ENCODE measurements at regions not wholly inside any gene's neighbourhood (a gene's known extent, or its start where the extent isn't known, plus 50 kb on each side); places are given as distances from the start of the nearest gene placed in this dataset.

DNA sequence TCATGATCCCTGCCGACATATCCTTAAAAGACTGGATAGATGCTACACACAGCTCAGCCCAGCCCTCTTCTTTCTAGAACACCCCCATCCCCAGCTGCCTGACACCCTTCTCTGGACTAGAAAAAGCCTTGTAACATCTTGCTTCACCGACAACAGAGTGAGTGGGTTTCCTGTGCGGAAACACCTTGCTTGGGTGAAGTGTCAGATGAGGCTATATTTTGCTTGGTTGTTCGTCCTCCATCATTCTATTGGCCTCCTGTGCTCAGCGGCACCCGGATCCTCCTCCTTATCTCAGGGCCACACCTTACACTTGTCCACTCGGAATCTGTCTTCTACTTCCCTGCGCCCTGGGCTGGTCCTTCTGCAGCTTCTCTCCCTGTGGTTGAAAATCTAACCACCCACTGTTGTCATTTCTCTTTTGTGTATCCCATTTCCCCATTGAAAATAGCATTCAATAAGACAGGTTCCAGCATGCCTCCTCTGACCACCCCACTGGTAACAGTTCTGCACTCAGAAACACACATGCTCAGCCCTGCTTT lies 101.3 kb upstream of the MLN start:
- DNase-seq (ENCODE audit: low read depth): no peak
- TF ChIP-seq, protein P1, sequence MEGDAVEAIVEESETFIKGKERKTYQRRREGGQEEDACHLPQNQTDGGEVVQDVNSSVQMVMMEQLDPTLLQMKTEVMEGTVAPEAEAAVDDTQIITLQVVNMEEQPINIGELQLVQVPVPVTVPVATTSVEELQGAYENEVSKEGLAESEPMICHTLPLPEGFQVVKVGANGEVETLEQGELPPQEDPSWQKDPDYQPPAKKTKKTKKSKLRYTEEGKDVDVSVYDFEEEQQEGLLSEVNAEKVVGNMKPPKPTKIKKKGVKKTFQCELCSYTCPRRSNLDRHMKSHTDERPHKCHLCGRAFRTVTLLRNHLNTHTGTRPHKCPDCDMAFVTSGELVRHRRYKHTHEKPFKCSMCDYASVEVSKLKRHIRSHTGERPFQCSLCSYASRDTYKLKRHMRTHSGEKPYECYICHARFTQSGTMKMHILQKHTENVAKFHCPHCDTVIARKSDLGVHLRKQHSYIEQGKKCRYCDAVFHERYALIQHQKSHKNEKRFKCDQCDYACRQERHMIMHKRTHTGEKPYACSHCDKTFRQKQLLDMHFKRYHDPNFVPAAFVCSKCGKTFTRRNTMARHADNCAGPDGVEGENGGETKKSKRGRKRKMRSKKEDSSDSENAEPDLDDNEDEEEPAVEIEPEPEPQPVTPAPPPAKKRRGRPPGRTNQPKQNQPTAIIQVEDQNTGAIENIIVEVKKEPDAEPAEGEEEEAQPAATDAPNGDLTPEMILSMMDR (IDR thresholded peaks at IDR 0.05; ENCODE audit: control insufficient read depth, extremely low read depth, insufficient read depth): no peak
- H3K4me3 ChIP-seq (ENCODE audit: low read depth, low read length): no peak overlapping the region

DNA sequence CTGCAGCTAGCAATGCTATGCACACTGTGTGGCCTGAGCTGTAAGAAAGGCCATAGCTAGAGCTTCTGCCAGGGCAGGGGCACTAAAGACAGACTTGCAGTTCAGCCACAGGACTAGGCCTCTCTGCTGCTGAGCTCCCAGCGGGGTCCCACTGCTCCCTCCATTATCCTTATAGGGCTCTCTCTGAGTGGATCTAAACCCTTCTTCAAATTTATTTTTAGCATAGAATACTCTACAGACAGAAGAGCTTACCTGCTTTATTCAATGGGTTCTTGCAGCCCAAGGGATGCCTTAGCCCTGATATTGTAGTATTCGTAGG lies 100.9 kb upstream of the MLN start:
- no peak overlapping the region for H3K4me3 ChIP-seq (ENCODE audit: low read depth, low read length)
- TF ChIP-seq, protein P1 (IDR thresholded peaks at IDR 0.05; ENCODE audit: control insufficient read depth, extremely low read depth, insufficient read depth): no peak
- DNase-seq (ENCODE audit: low read depth): no peak

DNA sequence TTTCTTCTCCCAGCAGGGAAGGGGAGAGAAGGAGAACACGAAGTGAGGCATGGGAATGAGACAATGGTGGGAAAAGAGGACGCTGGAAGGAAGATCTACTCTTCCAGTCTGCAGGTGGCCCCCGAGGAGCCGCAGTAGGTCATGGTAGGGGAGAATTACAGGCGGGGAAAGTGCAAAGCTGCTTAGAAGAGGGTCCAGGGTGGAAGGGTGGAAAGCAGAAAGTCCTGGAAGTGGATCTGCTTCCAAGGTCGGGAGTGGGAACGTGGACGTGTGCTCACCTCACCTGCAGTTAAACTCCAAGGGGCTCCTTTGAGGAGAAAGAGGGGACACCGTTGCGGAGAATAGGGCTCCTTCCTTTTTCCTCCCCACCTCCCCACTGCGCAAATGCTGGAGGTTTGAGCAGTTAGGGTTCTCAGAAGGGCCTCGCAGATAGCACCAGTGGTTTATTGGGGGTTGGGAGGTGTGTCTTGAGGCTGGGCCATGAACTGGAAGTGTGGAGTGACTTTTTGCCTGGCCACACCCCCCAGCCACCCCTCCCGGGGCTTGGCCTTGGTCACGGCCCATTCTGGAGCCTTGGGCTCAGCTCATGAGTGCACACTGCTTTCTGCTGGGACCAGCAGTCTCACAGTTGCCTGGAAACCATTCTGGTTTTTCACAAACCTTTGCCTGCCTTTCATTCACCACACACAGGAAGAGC lies 100.4 kb upstream of the MLN start:
- TF ChIP-seq, protein P1 (IDR thresholded peaks at IDR 0.05; ENCODE audit: control insufficient read depth, extremely low read depth, insufficient read depth): no peak
- DNase-seq (ENCODE audit: low read depth): no peak
- H3K4me3 ChIP-seq (ENCODE audit: low read depth, low read length): no peak overlapping the region

DNA sequence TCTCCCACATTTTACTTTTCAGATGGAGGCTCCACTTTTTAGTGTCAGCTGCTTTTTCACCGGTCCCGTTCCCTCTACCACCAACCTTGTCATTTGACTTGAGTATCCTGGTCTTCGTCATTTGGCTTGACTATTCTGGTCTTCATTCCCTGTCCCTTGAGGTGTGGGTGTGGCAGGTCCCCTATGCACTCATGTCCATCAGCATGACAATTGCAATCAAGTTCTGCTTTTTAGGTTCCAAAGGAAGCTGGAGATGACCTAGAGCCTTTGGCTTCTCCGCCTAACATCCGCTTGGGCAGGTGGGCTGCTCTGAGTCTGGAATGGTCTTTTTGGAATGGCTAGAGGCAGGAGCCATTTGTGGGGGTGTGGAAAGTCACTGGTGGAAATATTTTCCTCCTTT lies 99.8 kb upstream of the MLN start:
- H3K4me3 ChIP-seq (ENCODE audit: low read depth, low read length): no peak overlapping the region
- TF ChIP-seq, protein P1 (IDR thresholded peaks at IDR 0.05; ENCODE audit: control insufficient read depth, extremely low read depth, insufficient read depth): no peak
- DNase-seq (ENCODE audit: low read depth): no peak

DNA sequence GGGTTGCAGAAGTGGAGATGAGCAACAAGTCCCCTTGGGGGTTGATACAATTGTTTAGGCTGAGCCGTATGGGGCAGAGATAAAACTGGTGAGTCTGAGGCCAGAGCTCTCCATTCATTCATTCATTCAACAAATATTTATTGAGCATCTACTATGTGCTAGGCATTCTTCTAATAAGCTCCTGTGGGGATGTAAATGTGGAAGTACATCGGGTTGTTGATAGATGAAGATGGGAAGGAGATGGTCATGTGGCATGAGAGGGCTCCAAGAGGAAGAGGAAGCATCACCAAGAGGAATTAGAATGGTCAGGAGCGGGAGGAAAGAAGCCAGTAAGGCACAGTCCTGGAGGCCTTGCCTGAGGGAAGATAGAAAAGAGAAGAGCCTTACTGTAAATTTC lies 98.7 kb upstream of the MLN start:
- no peak for DNase-seq (ENCODE audit: low read depth)
- no peak overlapping the region for H3K4me3 ChIP-seq (ENCODE audit: low read depth, low read length)
- TF ChIP-seq, protein P1 (IDR thresholded peaks at IDR 0.05; ENCODE audit: control insufficient read depth, extremely low read depth, insufficient read depth): no peak

DNA sequence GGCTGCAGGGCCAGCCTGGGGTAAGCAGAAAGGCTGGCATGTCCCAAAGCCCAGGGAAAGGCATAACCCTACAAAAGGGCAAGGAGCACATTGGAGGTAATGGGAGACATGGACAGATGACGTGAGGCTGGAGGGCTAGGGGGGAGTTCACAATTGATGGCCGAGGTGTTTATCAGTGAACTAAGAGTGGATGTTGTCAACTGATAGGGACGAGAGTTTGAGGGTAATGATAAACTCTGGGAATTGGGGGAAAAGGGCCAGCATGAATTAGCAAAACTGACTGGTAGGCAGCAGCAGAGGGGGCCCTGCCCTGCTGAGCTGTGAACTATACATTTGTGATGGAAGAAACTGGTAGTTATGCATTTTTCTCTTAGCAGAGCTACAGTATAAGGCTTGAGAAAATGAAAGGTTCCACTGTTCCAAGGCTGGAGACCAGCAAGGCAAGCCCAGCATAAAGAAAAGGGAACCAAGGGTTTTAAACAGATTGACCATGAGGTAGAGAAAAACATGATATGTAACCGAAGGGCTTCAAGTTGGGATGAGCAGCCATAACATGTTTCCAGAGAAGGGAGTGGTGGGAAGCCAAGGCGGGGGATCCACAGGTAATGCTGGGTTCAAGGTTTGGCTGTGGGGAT lies 98.1 kb upstream of the MLN start:
- no peak for DNase-seq (ENCODE audit: low read depth)
- TF ChIP-seq, protein P1 (IDR thresholded peaks at IDR 0.05; ENCODE audit: control insufficient read depth, extremely low read depth, insufficient read depth): no peak
- no peak overlapping the region for H3K4me3 ChIP-seq (ENCODE audit: low read depth, low read length)

All from LNCaP clone FGC (cell line).